Adrenal gland (tissue), 9 donors: ENCODE measurements at regions not wholly inside any gene's neighbourhood (a gene's known extent, or its start where the extent isn't known, plus 50 kb on each side); places are given as distances from the start of the nearest gene placed in this dataset.
A peak's percentile ranks its signal among the peaks of the same experiment; 100 is the strongest.

Experiments
- DNase-seq, 7 donors: peaks; one replicate each; pipeline ENCODE4 v3.0.0-alpha.2; 2019 to 2020
- H3K27ac ChIP-seq, 5 donors: fragments of 200-600 bp; sonication (generic) in 4 of 5; 1 replicate in 3 of 5; 2 replicates in 2 of 5; pipeline versions ENCODE4 v1.5.1 to v1.8.0; 2016 to 2020; ENCODE audit warnings: mild to moderate bottlenecking in 1 of 5
- H3K27me3 ChIP-seq: fragments of 200-600 bp; 2 replicates; pipeline ENCODE4 v1.8.0; 2021
- H3K36me3 ChIP-seq, 2 donors: fragments of 200-600 bp; replicated peaks in 1 of 2; 1 replicate in 1 of 2; 2 replicates in 1 of 2; pipeline versions ENCODE4 v1.5.1 to v1.8.0; 2018 to 2022
- H3K4me1 ChIP-seq, 2 donors: fragments of 200-600 bp; replicated peaks in 1 of 2; 1 replicate in 1 of 2; 2 replicates in 1 of 2; pipeline versions ENCODE4 v1.5.1 to v1.8.0; 2018 to 2021
- H3K4me3 ChIP-seq, 4 donors: fragments of 200-600 bp; sonication (generic) in 3 of 4; one replicate each; pipeline ENCODE4 v1.5.1; 2016 to 2018
- H3K9me3 ChIP-seq, 3 donors: fragments of 200-600 bp; sonication (generic) in 1 of 3; replicated peaks in 1 of 3; 1 replicate in 2 of 3; 2 replicates in 1 of 3; pipeline versions ENCODE4 v1.5.1 to v1.8.0; 2016 to 2021
- CTCF ChIP-seq, 6 experiments: fragments of 450-650 bp in 4 of 6; fragments of 200-600 bp in 2 of 6; sonication (generic) in 1 of 6; IDR thresholded peaks; 1 replicate in 5 of 6; 2 replicates in 1 of 6; pipeline versions ENCODE4 v1.5.1 to v1.8.0; 2016 to 2021; ENCODE audit warnings: antibody characterized with exemption in 6 of 6, mild to moderate bottlenecking in 2 of 6, moderate library complexity in 1 of 6
- POLR2A ChIP-seq, 2 donors: fragments of 450-650 bp; IDR thresholded peaks; one replicate each; pipeline ENCODE4 v1.6.1; 2017; ENCODE audit warnings: antibody characterized with exemption in 2 of 2, mild to moderate bottlenecking in 2 of 2, moderate library complexity in 1 of 2
- WGBS, 4 donors: extraction: QIAGEN DNeasy Blood & Tissue Kit in 2 of 4; methylation state at CpG; one replicate each; pipeline versions ENCODE4 v1.1.5 to v1.1.7; 2013 to 2017; 5-methylcytosine and 5-hydroxymethylcytosine counted together
- intact Hi-C, 2 donors: fragments of 100-400 bp; cut with DNase I; formaldehyde crosslinking; loops; one replicate each; pipeline versions ENCODE4 v1.14.1 to v1.15.0; 2022 to 2023
- donor health status: healthy with polysubstance abuse.
- donor health status: Bipolar disorder and iron deficiency.
- donor health status: DM: yes; HTN: yes; CAD: no.
- donor health status: DM: no; HTN: no; CAD: no.
- donor health status: DM: no; HTN: no; CAD: no.

- 91 to 95% (median 93%) methylated on average over 5 of the region's 5 CpGs for WGBS, 4 donors
- H3K27ac ChIP-seq = no peak overlapping the region
These were observed 234.9 kb upstream of the STARD13 start for GRCh38 chr13:33520468-33520839.

GRCh38 chr13:33524086-33524485, 238.5 kb upstream of the STARD13 start:
- no peaks in the 10 kb centered on the region for H3K4me1 ChIP-seq
- DNase-seq = peak in 1 of 7 donors; percentile 9
- 53 to 78% (median 57%) methylated on average over 1 of the region's 1 CpG for WGBS, 4 donors
- no peaks in the 10 kb centered on the region for H3K9me3 ChIP-seq
- H3K36me3 ChIP-seq = no peaks in the 10 kb centered on the region
- H3K4me3 ChIP-seq = no peak overlapping the region
- no peak for TF ChIP-seq CTCF (IDR thresholded peaks at IDR 0.05)
- TF ChIP-seq POLR2A (IDR thresholded peaks at IDR 0.05) = no peak
- intact Hi-C loops = no loop called here
- H3K27me3 ChIP-seq = no peaks in the 10 kb centered on the region
- no peak overlapping the region for H3K27ac ChIP-seq

More at GRCh38 chr13:33520468-33520839, 234.9 kb upstream of the STARD13 start:
- TF ChIP-seq POLR2A (IDR thresholded peaks at IDR 0.05) (no peak), CTCF (IDR thresholded peaks at IDR 0.05) (no peak)
- no peaks in the 10 kb centered on the region for H3K4me1 ChIP-seq
- intact Hi-C loops = no loop called here
- H3K4me3 ChIP-seq = no peak overlapping the region
- DNase-seq = no peak
- no peaks in the 10 kb centered on the region for H3K9me3 ChIP-seq
- H3K27me3 ChIP-seq = no peaks in the 10 kb centered on the region
- H3K36me3 ChIP-seq = no peaks in the 10 kb centered on the region

- no peaks in the 10 kb centered on the region for H3K4me1 ChIP-seq
- no peak for TF ChIP-seq CTCF (IDR thresholded peaks at IDR 0.05)
- TF ChIP-seq POLR2A (IDR thresholded peaks at IDR 0.05) = no peak
- WGBS, 4 donors = 77 to 82% (median 80%) methylated on average over 4 of the region's 4 CpGs
- no peaks in the 10 kb centered on the region for H3K36me3 ChIP-seq
- DNase-seq = no peak
- H3K4me3 ChIP-seq = no peak overlapping the region
- H3K9me3 ChIP-seq = no peaks in the 10 kb centered on the region
- H3K27ac ChIP-seq = no peak overlapping the region
- H3K27me3 ChIP-seq = no peaks in the 10 kb centered on the region
- intact Hi-C loops = no loop called here
These were observed 240.2 kb upstream of the STARD13 start for GRCh38 chr13:33525763-33526162.

GRCh38 chr13:33526718-33527117, 241.2 kb upstream of the STARD13 start:
- Histone ChIP-seq H3K27me3 (no peaks in the 10 kb centered on the region), H3K36me3 (no peaks in the 10 kb centered on the region), H3K27ac (no peak overlapping the region), H3K9me3 (no peaks in the 10 kb centered on the region), H3K4me3 (no peak overlapping the region), H3K4me1 (no peaks in the 10 kb centered on the region)
- WGBS, 4 donors = 78 to 89% (median 82%) methylated on average over 3 of the region's 3 CpGs
- DNase-seq = no peak
- intact Hi-C loops = no loop called here
- TF ChIP-seq POLR2A (IDR thresholded peaks at IDR 0.05) (no peak), CTCF (IDR thresholded peaks at IDR 0.05) (no peak)
